Astrocyte (in vitro differentiated cells and primary cell): ENCODE measurements at regions not wholly inside any gene's neighbourhood (a gene's known extent, or its start where the extent isn't known, plus 50 kb on each side); places are given as distances from the start of the nearest gene placed in this dataset.

Experiments used
- EZH2 ChIP-seq: IDR thresholded peaks from 2 replicates; pipeline ENCODE4 v1.6.1; 2012; ENCODE audit warnings: mild to moderate bottlenecking, low read length, inconsistent platforms; ENCODE audit not compliant: insufficient read depth
- TF ChIP-seq, protein P1 (sequence below): IDR thresholded peaks from 2 replicates; pipeline ENCODE4 v1.5.1; 2011; ENCODE audit warnings: low read depth, mild to moderate bottlenecking, inconsistent platforms, low read length, moderate library complexity; ENCODE audit not compliant: insufficient read depth

DNA sequence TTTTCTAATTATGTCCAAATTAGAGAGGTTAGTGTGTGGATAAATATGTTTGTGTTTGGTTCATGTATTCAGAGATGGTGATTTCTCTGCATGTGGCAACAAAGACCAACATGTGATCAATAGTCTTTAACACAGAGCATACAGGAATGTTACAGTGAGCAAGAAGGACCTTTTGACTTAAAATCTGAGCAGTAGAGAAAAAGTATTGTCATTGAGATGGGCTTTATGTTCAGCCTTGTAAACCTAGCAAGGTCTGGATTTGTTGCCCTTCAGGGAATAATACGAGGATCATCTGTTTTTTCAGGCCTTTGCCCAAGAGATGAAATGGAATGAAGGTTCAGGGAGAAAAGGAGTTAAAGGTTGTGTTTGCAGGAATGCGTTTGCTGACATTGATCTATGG lies 161.8 kb upstream of the NECTIN3 start:
- TF ChIP-seq, protein P1, sequence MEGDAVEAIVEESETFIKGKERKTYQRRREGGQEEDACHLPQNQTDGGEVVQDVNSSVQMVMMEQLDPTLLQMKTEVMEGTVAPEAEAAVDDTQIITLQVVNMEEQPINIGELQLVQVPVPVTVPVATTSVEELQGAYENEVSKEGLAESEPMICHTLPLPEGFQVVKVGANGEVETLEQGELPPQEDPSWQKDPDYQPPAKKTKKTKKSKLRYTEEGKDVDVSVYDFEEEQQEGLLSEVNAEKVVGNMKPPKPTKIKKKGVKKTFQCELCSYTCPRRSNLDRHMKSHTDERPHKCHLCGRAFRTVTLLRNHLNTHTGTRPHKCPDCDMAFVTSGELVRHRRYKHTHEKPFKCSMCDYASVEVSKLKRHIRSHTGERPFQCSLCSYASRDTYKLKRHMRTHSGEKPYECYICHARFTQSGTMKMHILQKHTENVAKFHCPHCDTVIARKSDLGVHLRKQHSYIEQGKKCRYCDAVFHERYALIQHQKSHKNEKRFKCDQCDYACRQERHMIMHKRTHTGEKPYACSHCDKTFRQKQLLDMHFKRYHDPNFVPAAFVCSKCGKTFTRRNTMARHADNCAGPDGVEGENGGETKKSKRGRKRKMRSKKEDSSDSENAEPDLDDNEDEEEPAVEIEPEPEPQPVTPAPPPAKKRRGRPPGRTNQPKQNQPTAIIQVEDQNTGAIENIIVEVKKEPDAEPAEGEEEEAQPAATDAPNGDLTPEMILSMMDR = no peak
- TF ChIP-seq EZH2 = no peak
